CD8-positive, alpha-beta memory T cell (primary cell): ENCODE measurements at regions not wholly inside any gene's neighbourhood (a gene's known extent, or its start where the extent isn't known, plus 50 kb on each side); places are given as distances from the start of the nearest gene placed in this dataset.
A peak's percentile ranks its signal among the peaks of the same experiment; 100 is the strongest.
"Not testable (repeated sequence)": the region's sequence is repeated elsewhere in the genome, so short reads cannot be mapped to it uniquely, and the experiment has no call there.

Experiments used
- CTCF ChIA-PET: fragments of 350-600 bp; sonication (Branson Sonifier 250); formaldehyde crosslinking; loops from one replicate; lab custom pipeline; 2021; ENCODE audit warnings: antibody characterized with exemption; lab: Charles Lee
- POLR2A ChIA-PET: fragments of 350-600 bp; sonication (Branson Sonifier 250); formaldehyde crosslinking; loops from one replicate; lab custom pipeline; 2021; ENCODE audit warnings: antibody characterized with exemption; lab: Charles Lee
- DNase-seq, 5 donors: peaks; one replicate each; pipeline versions ENCODE4 v3.0.0 to v3.0.0-alpha.2; 2020 to 2022; ENCODE audit warnings: mixed read lengths in 1 of 5
- H3K27ac ChIP-seq: one replicate; pipeline ENCODE4 v1.7.0; 2013; ENCODE audit warnings: low read depth, mild to moderate bottlenecking, low read length, moderate library complexity
- H3K27me3 ChIP-seq: 2 replicates; pipeline ENCODE4 v1.7.0; 2013; ENCODE audit warnings: low read length, mild to moderate bottlenecking; ENCODE audit not compliant: insufficient read depth, poor library complexity, severe bottlenecking
- H3K36me3 ChIP-seq: 2 replicates; pipeline ENCODE4 v1.7.0; 2013; ENCODE audit warnings: mild to moderate bottlenecking, low read length, moderate library complexity; ENCODE audit not compliant: insufficient read depth
- H3K4me1 ChIP-seq: 2 replicates; pipeline ENCODE4 v1.7.0; 2013; ENCODE audit warnings: mild to moderate bottlenecking, low read length, moderate library complexity; ENCODE audit not compliant: insufficient read depth
- H3K4me3 ChIP-seq: 2 replicates; pipeline ENCODE4 v1.7.0; 2013; ENCODE audit warnings: mild to moderate bottlenecking, low read length
- H3K9me3 ChIP-seq: 2 replicates; pipeline ENCODE4 v1.7.0; 2013; ENCODE audit warnings: mild to moderate bottlenecking, low read length
- H3K27ac Mint-ChIP-seq, 8 donors: one replicate each; pipeline ENCODE4 v1.8.0; 2020 to 2021; ENCODE audit warnings: mixed read lengths in 8 of 8, mild to moderate bottlenecking in 6 of 8, inconsistent platforms in 3 of 8, moderate library complexity in 3 of 8
- H3K27me3 Mint-ChIP-seq, 2 donors: one replicate each; pipeline ENCODE4 v1.8.0; 2020 to 2021; ENCODE audit warnings: mixed read lengths in 2 of 2, mild to moderate bottlenecking in 1 of 2, moderate library complexity in 1 of 2
- H3K36me3 Mint-ChIP-seq, 3 donors: one replicate each; pipeline ENCODE4 v1.8.0; 2020 to 2021; ENCODE audit warnings: mixed read lengths in 3 of 3, inconsistent platforms in 1 of 3, mild to moderate bottlenecking in 1 of 3
- H3K4me1 Mint-ChIP-seq, 3 donors: one replicate each; pipeline ENCODE4 v1.8.0; 2020 to 2021; ENCODE audit warnings: mixed read lengths in 3 of 3, inconsistent platforms in 1 of 3, mild to moderate bottlenecking in 1 of 3
- H3K4me3 Mint-ChIP-seq, 7 donors: one replicate each; pipeline ENCODE4 v1.8.0; 2020 to 2021; ENCODE audit warnings: mixed read lengths in 7 of 7, mild to moderate bottlenecking in 6 of 7, moderate library complexity in 4 of 7, inconsistent platforms in 2 of 7
- H3K9me3 Mint-ChIP-seq, 5 donors: one replicate each; pipeline ENCODE4 v1.8.0; 2020 to 2022; ENCODE audit warnings: mixed read lengths in 5 of 5, mild to moderate bottlenecking in 3 of 5, moderate library complexity in 2 of 5, inconsistent platforms in 1 of 5

DNA sequence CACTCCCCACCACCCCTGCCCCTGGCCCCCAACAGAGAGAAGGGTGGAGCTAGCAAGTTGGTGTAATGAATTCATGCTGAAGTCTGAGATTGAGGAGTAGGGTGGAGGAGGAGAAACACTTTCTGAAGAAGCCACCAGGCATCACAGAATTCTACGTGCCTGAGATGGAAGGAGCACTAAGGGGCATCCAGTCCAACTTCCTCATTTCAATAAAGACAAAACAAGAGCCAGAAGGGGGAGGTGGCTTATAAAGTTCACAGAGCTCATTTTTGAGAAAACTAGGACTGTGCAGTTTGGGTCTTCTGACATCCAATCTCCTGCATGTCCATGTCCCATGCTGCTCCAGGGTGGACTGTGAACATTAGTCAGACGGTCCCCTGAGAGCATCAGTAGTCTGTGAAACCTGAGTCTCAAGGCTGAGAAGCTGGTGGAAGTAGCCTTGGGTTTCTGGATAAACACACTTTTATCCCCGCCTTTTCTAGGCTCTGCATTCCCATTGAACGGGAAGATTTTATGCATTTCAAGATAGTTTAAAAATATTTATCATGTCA, 77.7 kb downstream of the TRIM43 start:
- Histone ChIP-seq H3K4me1 (no peaks in the 10 kb centered on the region), H3K27ac (no peak overlapping the region), H3K36me3 (no peaks in the 10 kb centered on the region), H3K4me3 (no peak overlapping the region), H3K27me3 (no peaks in the 10 kb centered on the region), H3K9me3 (no peaks in the 10 kb centered on the region)
- DNase-seq: no peak
- ChIA-PET POLR2A (no interaction called here), CTCF (no interaction called here)
- Mint-ChIP-seq H3K4me3 (no peak overlapping the region), H3K27ac (peak overlapping the region in 1 of 8 donors; percentile 64), H3K4me1 (peaks cover 7 to 12% (median 9%) of the 10 kb centered on the region in 3 donors), H3K9me3 (peaks cover 0 to 2% (median 0%) of the 10 kb centered on the region in 5 donors), H3K36me3 (no peaks in the 10 kb centered on the region), H3K27me3 (peaks cover 6 to 16% of the 10 kb centered on the region in 2 donors)

DNA sequence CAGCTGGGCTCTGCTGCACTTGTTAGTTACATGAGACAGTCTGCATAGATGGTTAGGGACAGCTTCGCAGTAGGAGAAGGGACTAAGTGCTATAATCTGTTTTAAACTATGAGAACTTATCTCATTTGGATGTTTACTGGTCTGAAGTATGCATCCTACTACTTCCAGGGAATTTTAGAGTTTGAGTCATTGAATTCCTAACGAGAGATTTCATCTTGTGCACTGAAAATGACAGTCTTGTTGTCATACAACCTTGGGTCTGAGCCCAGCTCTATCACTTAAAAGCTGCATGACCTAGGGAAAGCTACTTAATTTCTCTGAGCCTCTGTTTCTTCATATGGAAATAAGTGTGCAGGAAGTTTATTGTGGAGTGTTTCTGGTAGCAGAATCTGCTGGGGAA, 78.4 kb downstream of the TRIM43 start:
- CTCF ChIA-PET: no interaction called here
- H3K27me3 ChIP-seq: no peaks in the 10 kb centered on the region
- H3K9me3 Mint-ChIP-seq: peaks cover 0 to 2% (median 0%) of the 10 kb centered on the region in 5 donors

DNA sequence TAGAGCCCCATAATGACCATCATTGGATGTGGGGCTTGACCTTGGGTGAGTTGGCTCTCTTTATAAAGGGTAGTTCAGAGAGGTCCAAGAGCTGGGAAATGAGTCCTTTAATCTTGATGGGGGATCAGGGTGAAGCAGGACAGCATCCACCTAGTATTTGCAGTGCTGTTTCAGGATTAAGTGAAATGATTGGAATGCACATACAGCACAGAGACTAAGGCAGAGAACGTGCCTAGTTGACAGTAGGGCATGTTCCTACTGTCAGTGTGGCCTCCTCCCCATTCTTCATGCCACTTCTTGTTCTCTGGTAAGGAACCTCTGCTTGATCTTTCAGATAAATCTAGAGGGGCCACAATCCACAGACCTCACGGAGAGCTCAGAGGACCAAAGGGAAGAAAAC, 78.9 kb downstream of the TRIM43 start:
- peaks cover 5 to 20% of the 10 kb centered on the region in 2 donors for H3K27me3 Mint-ChIP-seq
- H3K9me3 Mint-ChIP-seq: peaks cover 0 to 2% (median 0%) of the 10 kb centered on the region in 5 donors
- no peaks in the 10 kb centered on the region for H3K36me3 Mint-ChIP-seq
- H3K4me3 Mint-ChIP-seq: no peak overlapping the region
- H3K4me3 ChIP-seq: no peak overlapping the region
- H3K27ac Mint-ChIP-seq: no peak overlapping the region
- H3K36me3 ChIP-seq: no peaks in the 10 kb centered on the region
- ChIA-PET CTCF (no interaction called here), POLR2A (no interaction called here)
- H3K4me1 Mint-ChIP-seq: peaks cover 7 to 12% (median 9%) of the 10 kb centered on the region in 3 donors
- DNase-seq: no peak
- no peak overlapping the region for H3K27ac ChIP-seq
- no peaks in the 10 kb centered on the region for H3K27me3 ChIP-seq
- no peaks in the 10 kb centered on the region for H3K4me1 ChIP-seq
- H3K9me3 ChIP-seq: no peaks in the 10 kb centered on the region

More for the DNA sequence above, 78.4 kb downstream of the TRIM43 start:
- H3K4me1 Mint-ChIP-seq: peaks cover 7 to 12% (median 9%) of the 10 kb centered on the region in 3 donors
- H3K27me3 Mint-ChIP-seq: peaks cover 5 to 15% of the 10 kb centered on the region in 2 donors
- H3K27ac Mint-ChIP-seq: no peak overlapping the region
- H3K4me1 ChIP-seq: no peaks in the 10 kb centered on the region
- H3K9me3 ChIP-seq: no peaks in the 10 kb centered on the region
- H3K27ac ChIP-seq: no peak overlapping the region
- H3K36me3 ChIP-seq: no peaks in the 10 kb centered on the region
- POLR2A ChIA-PET: no interaction called here
- DNase-seq: no peak
- no peak overlapping the region for H3K4me3 ChIP-seq
- H3K36me3 Mint-ChIP-seq: no peaks in the 10 kb centered on the region
- H3K4me3 Mint-ChIP-seq: no peak overlapping the region

DNA sequence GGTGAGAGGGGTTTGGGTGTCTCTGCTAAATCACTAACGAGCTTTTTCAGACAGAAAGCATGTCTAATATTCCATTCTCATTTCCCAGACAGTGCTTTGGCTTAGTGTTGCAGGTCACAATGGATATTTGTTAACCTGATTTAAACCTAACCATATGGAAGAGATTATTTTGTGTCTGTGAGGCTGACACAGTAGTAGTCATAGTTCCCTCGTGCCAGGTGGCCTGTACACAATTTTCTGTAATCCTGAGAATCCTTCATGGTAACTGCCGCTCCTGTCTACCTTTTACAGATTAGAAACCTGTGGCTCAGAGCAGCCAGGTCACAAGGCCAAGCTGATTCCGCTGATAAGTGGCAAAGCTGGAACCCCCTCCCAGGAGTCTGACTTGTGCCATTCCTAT, 79.4 kb downstream of the TRIM43 start:
- H3K4me3 Mint-ChIP-seq, CTCF ChIA-PET, H3K36me3 Mint-ChIP-seq, H3K9me3 ChIP-seq, H3K36me3 ChIP-seq, H3K9me3 Mint-ChIP-seq, POLR2A ChIA-PET, H3K27ac Mint-ChIP-seq, DNase-seq, H3K4me3 ChIP-seq, H3K4me1 ChIP-seq, H3K27me3 ChIP-seq, H3K27ac ChIP-seq: not testable (repeated sequence)
- H3K27me3 Mint-ChIP-seq: peaks cover 3 to 20% of the 10 kb centered on the region in 2 donors
- peaks cover 7 to 12% (median 9%) of the 10 kb centered on the region in 3 donors for H3K4me1 Mint-ChIP-seq

DNA sequence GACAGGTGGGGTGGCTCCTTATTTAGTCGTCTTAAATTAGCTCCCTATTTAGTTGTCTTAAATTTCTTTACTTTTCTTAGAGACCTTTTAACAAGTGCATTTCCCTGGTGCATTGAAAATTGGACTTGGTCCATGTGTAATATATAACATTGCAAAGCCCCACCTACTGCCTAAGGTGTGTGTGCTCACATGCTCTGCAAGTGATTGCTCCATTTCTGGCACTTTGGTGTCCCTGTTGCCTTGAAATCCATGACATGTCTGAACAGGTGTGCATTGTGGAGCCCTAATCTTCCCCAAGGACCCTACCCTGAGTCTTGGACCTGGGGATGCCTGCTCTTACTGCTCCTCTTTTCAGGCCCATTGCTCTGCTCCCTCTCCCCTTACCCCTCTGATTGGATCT, 80.2 kb downstream of the TRIM43 start:
- Mint-ChIP-seq H3K4me1 (peaks cover 7 to 12% (median 9%) of the 10 kb centered on the region in 3 donors), H3K27me3 (peaks cover 3 to 21% of the 10 kb centered on the region in 2 donors)
- H3K36me3 Mint-ChIP-seq, H3K27me3 ChIP-seq, H3K4me1 ChIP-seq, POLR2A ChIA-PET, DNase-seq, H3K9me3 Mint-ChIP-seq, H3K36me3 ChIP-seq, H3K4me3 ChIP-seq, H3K4me3 Mint-ChIP-seq, CTCF ChIA-PET, H3K27ac Mint-ChIP-seq, H3K27ac ChIP-seq, H3K9me3 ChIP-seq: not testable (repeated sequence)

DNA sequence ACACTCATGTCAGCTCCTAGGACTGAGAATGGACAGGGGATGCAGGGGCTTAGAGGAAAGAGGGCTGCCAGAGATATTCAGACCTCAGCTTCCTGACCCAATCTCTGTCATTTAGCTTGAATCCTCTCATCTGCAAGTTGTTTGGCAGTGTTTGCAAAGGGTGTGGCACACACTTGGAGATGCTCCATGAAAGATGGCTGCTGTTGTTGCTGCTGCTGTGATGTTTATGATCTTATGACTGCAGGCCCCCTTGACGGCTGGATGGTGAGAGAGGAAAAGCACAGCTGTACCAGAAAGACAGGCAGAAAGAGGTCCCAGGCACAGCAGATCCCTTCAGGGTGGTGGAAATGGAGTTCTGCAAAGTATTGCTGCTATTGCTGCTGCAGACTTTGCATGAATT, 80.7 kb downstream of the TRIM43 start:
- DNase-seq, H3K36me3 ChIP-seq, H3K27ac ChIP-seq, H3K9me3 ChIP-seq, CTCF ChIA-PET, H3K9me3 Mint-ChIP-seq, H3K4me3 Mint-ChIP-seq, H3K27me3 ChIP-seq, H3K36me3 Mint-ChIP-seq, H3K4me3 ChIP-seq, POLR2A ChIA-PET, H3K27ac Mint-ChIP-seq, H3K4me1 ChIP-seq: not testable (repeated sequence)
- Mint-ChIP-seq H3K27me3 (peaks cover 2 to 24% of the 10 kb centered on the region in 2 donors), H3K4me1 (peaks cover 7 to 12% (median 9%) of the 10 kb centered on the region in 3 donors)

DNA sequence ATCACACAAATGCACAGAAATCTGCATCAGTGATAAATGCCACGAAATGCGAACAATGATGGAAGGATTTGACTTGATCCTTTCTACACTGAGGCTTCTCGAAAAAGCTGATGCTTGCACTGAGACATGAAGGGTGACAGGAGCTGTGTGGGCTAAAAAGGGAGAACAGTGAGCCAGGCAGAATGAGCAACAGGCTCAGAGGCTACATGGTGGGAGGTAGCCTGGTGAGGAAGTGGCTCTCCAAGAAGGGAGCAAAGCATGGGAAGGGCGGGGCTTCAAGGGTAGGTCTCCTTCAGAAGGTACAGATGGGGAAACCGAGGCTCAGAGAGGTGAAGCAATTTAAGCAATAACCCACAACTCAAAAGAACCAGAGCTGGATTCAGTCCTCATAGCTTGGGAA, 82.4 kb downstream of the TRIM43 start:
- no peaks in the 10 kb centered on the region for H3K36me3 ChIP-seq
- no peaks in the 10 kb centered on the region for H3K27me3 ChIP-seq
- H3K27ac Mint-ChIP-seq: no peak overlapping the region
- H3K27ac ChIP-seq: no peak overlapping the region
- H3K4me1 ChIP-seq: no peaks in the 10 kb centered on the region
- peaks cover 4 to 31% of the 10 kb centered on the region in 2 donors for H3K27me3 Mint-ChIP-seq
- POLR2A ChIA-PET: no interaction called here
- peaks cover 0 to 3% (median 2%) of the 10 kb centered on the region in 3 donors for H3K4me1 Mint-ChIP-seq
- DNase-seq: no peak
- H3K4me3 ChIP-seq: no peak overlapping the region
- CTCF ChIA-PET: no interaction called here
- no peaks in the 10 kb centered on the region for H3K36me3 Mint-ChIP-seq
- no peak overlapping the region for H3K4me3 Mint-ChIP-seq
- H3K9me3 Mint-ChIP-seq: no peaks in the 10 kb centered on the region
- no peaks in the 10 kb centered on the region for H3K9me3 ChIP-seq

DNA sequence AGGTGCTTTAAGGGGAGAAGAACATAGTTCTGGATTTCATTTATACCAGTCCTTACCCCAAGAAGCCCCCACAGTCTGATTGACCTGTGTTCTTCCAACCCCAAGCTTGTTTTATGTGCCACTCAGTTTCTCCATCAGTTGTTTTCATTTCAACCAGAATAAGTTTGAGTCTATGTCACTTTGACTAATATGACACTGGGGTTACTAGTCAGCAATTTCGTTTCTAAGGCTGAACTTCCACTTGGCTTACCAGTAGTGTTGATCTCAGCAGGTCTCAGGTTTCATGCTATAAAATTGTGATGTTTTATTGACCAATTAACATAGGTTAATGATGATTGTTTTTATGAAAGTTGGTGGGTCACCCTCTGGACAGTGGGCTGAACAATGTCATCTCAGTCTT, 84.8 kb downstream of the TRIM43 start:
- H3K36me3 Mint-ChIP-seq, CTCF ChIA-PET, H3K36me3 ChIP-seq, H3K27me3 ChIP-seq, H3K9me3 ChIP-seq, H3K4me3 Mint-ChIP-seq, DNase-seq, H3K9me3 Mint-ChIP-seq, H3K4me3 ChIP-seq, H3K27ac Mint-ChIP-seq, H3K4me1 ChIP-seq, H3K4me1 Mint-ChIP-seq, POLR2A ChIA-PET, H3K27ac ChIP-seq: not testable (repeated sequence)
- H3K27me3 Mint-ChIP-seq: peaks cover 2 to 35% of the 10 kb centered on the region in 2 donors
